PC-9 (cell line): ENCODE measurements at regions not wholly inside any gene's neighbourhood (a gene's known extent, or its start where the extent isn't known, plus 50 kb on each side); places are given as distances from the start of the nearest gene placed in this dataset.

ENCODE experiments used
- BruUV-seq: library from RNA; stranded (reverse); fragments of 400-500 nt; replicated peaks from 2 replicates; lab custom pipeline; 2021; lab: Mats Ljungman, UMichigan
- CTCF ChIA-PET: fragments of 300-600 bp; sonication (Branson Sonifier 250); formaldehyde crosslinking; loops from one replicate; lab custom pipeline; 2022; ENCODE audit warnings: antibody characterized with exemption; lab: Charles Lee
- POLR2A ChIA-PET: fragments of 300-600 bp; sonication (Branson Sonifier 250); formaldehyde crosslinking; loops from one replicate; lab custom pipeline; 2022; ENCODE audit warnings: antibody characterized with exemption; ENCODE audit not compliant: unreplicated experiment; lab: Charles Lee
- DNase-seq, 2 experiments: peaks; one replicate each; pipeline versions ENCODE4 v3.0.0 to v3.0.0-alpha.2; 2015 to 2022; ENCODE audit warnings: mixed read lengths in 1 of 2
- H2AFZ ChIP-seq: fragments of 200-600 bp; sonication (generic); 2 replicates; pipeline ENCODE4 v1.8.1; 2017; ENCODE audit warnings: antibody characterized with exemption
- H3F3A ChIP-seq: fragments of 200-600 bp; sonication (generic); 2 replicates; pipeline ENCODE4 v1.8.1; 2017; ENCODE audit warnings: antibody characterized with exemption, mild to moderate bottlenecking, low read depth; ENCODE audit not compliant: insufficient read depth
- H3K27ac ChIP-seq: fragments of 200-600 bp; sonication (generic); 2 replicates; pipeline ENCODE4 v1.6.1; 2016; ENCODE audit warnings: mixed run types
- H3K27me3 ChIP-seq: fragments of 200-600 bp; sonication (generic); 2 replicates; pipeline ENCODE4 v1.6.1; 2016; ENCODE audit warnings: low read depth, mixed run types; ENCODE audit not compliant: insufficient read depth
- H3K36me3 ChIP-seq: fragments of 200-600 bp; sonication (generic); 2 replicates; pipeline ENCODE4 v1.6.1; 2016; ENCODE audit warnings: low read depth, mixed run types
- H3K4me1 ChIP-seq: fragments of 200-600 bp; sonication (generic); replicated peaks from 2 replicates; pipeline ENCODE4 v1.6.1; 2016; ENCODE audit warnings: mixed run types; ENCODE audit not compliant: insufficient read depth
- H3K4me2 ChIP-seq: fragments of 200-600 bp; sonication (generic); 2 replicates; pipeline ENCODE4 v1.6.1; 2017; ENCODE audit warnings: mixed run types
- H3K4me3 ChIP-seq: fragments of 200-600 bp; sonication (generic); 2 replicates; pipeline ENCODE4 v1.6.1; 2016; ENCODE audit warnings: mixed run types
- H3K79me2 ChIP-seq: fragments of 200-600 bp; sonication (generic); 2 replicates; pipeline ENCODE4 v1.6.1; 2017; ENCODE audit warnings: low read depth, mixed run types
- H3K9me2 ChIP-seq: fragments of 200-600 bp; sonication (generic); 2 replicates; pipeline ENCODE4 v1.8.1; 2017; ENCODE audit warnings: mild to moderate bottlenecking; ENCODE audit not compliant: insufficient read depth
- H3K9me3 ChIP-seq: fragments of 200-600 bp; sonication (generic); 2 replicates; pipeline ENCODE4 v1.8.1; 2016; ENCODE audit warnings: low read depth; ENCODE audit not compliant: insufficient read depth
- H4K20me1 ChIP-seq: fragments of 200-600 bp; sonication (generic); 2 replicates; pipeline ENCODE4 v1.8.1; 2017; ENCODE audit not compliant: insufficient read depth
- EZH2 ChIP-seq: fragments of 200-600 bp; sonication (generic); IDR thresholded peaks from 2 replicates; pipeline ENCODE4 v1.8.0; 2017; ENCODE audit warnings: antibody characterized with exemption, low read depth
- intact Hi-C: fragments of 100-400 bp; cut with micrococcal nuclease; formaldehyde crosslinking; loops from one replicate; pipeline ENCODE4 v1.10.0; 2022; ENCODE audit not compliant: unreplicated experiment
- TF ChIP-seq, protein P1 (sequence below): fragments of 200-600 bp; sonication (generic); conservative IDR thresholded peaks from 2 replicates; pipeline ENCODE4 v1.6.1; 2017; ENCODE audit warnings: mixed run types, antibody characterized with exemption, mild to moderate bottlenecking, moderate library complexity

DNA sequence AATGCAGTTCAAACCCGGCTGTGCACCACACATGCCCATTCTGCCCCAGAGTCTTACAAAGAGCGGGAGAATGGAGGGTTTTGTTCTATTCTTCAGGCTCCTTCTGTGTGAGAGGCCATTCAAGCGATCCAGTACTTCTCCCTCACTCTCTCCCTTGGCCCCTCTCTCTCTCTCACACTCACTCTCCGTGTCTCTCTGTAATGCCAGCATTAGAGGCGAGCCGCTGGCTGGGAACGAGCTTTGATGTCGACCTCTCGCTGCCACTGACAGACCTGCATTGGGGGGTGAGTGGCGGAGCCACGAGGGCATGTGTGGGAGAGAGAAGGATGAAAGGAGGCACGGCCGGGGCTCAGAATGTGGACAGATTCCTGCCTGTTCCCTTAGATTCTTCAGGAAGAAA, 231.7 kb upstream of the ARRDC4 start:
- CTCF ChIA-PET: no interaction called here
- BruUV-seq: no TSS peak
- Histone ChIP-seq H3K9me2 (no peaks in the 10 kb centered on the region), H3K79me2 (no peaks in the 10 kb centered on the region), H3K36me3 (no peaks in the 10 kb centered on the region), H3K4me3 (no peak overlapping the region), H3K27me3 (peaks cover 63% of the 10 kb centered on the region), H2AFZ (no peak overlapping the region), H4K20me1 (no peaks in the 10 kb centered on the region), H3K4me1 (no peaks in the 10 kb centered on the region), H3K9me3 (no peaks in the 10 kb centered on the region), H3F3A (no peaks in the 10 kb centered on the region), H3K27ac (no peak overlapping the region), H3K4me2 (0 out of 2 replicates have a peak overlapping the region, but pooled peaks have one; percentile 10)
- POLR2A ChIA-PET: no interaction called here
- DNase-seq: no peak
- no peak for TF ChIP-seq EZH2
- TF ChIP-seq, protein P1, sequence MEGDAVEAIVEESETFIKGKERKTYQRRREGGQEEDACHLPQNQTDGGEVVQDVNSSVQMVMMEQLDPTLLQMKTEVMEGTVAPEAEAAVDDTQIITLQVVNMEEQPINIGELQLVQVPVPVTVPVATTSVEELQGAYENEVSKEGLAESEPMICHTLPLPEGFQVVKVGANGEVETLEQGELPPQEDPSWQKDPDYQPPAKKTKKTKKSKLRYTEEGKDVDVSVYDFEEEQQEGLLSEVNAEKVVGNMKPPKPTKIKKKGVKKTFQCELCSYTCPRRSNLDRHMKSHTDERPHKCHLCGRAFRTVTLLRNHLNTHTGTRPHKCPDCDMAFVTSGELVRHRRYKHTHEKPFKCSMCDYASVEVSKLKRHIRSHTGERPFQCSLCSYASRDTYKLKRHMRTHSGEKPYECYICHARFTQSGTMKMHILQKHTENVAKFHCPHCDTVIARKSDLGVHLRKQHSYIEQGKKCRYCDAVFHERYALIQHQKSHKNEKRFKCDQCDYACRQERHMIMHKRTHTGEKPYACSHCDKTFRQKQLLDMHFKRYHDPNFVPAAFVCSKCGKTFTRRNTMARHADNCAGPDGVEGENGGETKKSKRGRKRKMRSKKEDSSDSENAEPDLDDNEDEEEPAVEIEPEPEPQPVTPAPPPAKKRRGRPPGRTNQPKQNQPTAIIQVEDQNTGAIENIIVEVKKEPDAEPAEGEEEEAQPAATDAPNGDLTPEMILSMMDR: no peak
- intact Hi-C loops: loop anchor here (5.0 kb wide), 1 partner anchor 346 kb away; no protein-coding TSS in a partner anchor

DNA sequence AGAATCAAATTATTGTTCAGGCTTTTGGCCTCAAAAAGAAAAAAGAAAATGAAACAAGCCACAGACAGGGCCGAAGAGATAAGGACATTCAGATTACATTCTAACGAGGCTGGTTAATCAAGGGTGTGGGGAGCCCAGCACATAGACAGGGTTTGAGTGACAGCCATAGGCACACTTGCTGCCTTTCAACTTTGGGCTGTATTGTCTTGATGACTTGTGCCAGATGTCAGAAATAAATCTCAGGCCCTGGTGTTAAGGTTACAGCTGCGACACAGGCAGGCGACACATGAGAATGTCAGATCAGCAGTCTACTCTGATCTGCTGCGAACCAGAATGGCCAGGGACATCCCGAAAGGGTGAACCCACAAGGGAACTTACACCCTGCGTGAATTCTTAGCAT, 231.2 kb upstream of the ARRDC4 start:
- intact Hi-C loops: loop anchor here (5.0 kb wide), 1 partner anchor 347 kb away; no protein-coding TSS in a partner anchor
- no peak for DNase-seq
- Histone ChIP-seq H3K4me1 (no peaks in the 10 kb centered on the region), H3K9me3 (no peaks in the 10 kb centered on the region), H3K79me2 (no peaks in the 10 kb centered on the region), H3K27ac (no peak overlapping the region), H3F3A (no peaks in the 10 kb centered on the region), H4K20me1 (no peaks in the 10 kb centered on the region), H3K9me2 (no peaks in the 10 kb centered on the region), H3K4me3 (no peak overlapping the region), H3K36me3 (no peaks in the 10 kb centered on the region), H2AFZ (no peak overlapping the region), H3K27me3 (peaks cover 68% of the 10 kb centered on the region), H3K4me2 (0 out of 2 replicates have a peak overlapping the region, but pooled peaks have one; percentile 10)
- TF ChIP-seq, protein P1: no peak
- TF ChIP-seq EZH2: no peak
- ChIA-PET CTCF (no interaction called here), POLR2A (no interaction called here)
- BruUV-seq: no TSS peak

DNA sequence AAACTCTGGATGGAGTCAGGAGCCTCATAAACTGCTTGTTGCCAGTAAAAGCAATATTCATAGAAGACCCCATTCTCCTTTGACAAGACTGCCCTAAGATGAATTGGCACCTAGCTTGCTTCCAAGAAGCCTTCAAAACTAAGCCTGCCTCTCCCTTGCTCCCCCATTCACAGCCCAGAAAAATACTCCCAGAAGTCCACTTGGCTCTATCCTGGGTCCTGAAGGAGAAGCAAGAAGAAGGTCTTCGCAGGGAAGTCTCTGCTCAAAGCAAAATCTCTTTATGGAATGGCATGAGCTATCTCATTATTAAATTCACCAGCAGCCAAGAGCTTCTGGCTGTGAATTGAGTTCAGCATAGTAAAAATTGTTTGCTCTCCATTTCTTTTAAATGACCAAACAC, 230.2 kb upstream of the ARRDC4 start:
- Histone ChIP-seq H3K27ac (no peak overlapping the region), H3K9me3 (no peaks in the 10 kb centered on the region), H4K20me1 (no peaks in the 10 kb centered on the region), H3K36me3 (no peaks in the 10 kb centered on the region), H2AFZ (no peak overlapping the region), H3K27me3 (peaks cover 72% of the 10 kb centered on the region), H3K4me2 (no peak overlapping the region), H3F3A (no peaks in the 10 kb centered on the region), H3K4me1 (no peaks in the 10 kb centered on the region), H3K9me2 (no peaks in the 10 kb centered on the region), H3K4me3 (no peak overlapping the region), H3K79me2 (no peaks in the 10 kb centered on the region)
- intact Hi-C loops: no loop called here
- TF ChIP-seq, protein P1: no peak
- no peak for TF ChIP-seq EZH2
- no peak for DNase-seq
- BruUV-seq: no TSS peak
- POLR2A ChIA-PET: no interaction called here
- CTCF ChIA-PET: no interaction called here
